ENCODE measurements at regions not wholly inside any gene's neighbourhood (a gene's known extent, or its start where the extent isn't known, plus 50 kb on each side); places are given as distances from the start of the nearest gene placed in this dataset.
A peak's percentile ranks its signal among the peaks of the same experiment; 100 is the strongest.

DNA sequence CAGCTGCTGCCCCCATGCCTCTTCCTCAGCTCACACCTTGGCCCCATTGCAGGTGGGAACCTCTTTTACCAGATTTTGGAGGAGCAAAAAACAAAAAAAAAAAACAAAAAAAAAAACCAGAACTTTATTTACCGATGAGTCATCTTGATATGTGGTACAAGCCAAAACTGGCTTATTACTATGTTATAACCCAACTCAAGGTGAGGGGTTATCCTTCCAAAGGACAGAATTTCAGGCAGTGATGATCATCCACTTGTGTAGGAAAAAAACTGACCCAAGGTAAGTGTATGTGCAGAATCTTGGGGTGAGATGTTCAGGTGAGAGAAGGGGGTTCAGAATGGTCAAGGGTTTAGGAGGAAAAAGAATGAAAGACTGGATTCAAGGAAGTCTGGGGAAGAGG, 142.6 kb upstream of the FST start:
- TF ChIP-seq, protein P1, sequence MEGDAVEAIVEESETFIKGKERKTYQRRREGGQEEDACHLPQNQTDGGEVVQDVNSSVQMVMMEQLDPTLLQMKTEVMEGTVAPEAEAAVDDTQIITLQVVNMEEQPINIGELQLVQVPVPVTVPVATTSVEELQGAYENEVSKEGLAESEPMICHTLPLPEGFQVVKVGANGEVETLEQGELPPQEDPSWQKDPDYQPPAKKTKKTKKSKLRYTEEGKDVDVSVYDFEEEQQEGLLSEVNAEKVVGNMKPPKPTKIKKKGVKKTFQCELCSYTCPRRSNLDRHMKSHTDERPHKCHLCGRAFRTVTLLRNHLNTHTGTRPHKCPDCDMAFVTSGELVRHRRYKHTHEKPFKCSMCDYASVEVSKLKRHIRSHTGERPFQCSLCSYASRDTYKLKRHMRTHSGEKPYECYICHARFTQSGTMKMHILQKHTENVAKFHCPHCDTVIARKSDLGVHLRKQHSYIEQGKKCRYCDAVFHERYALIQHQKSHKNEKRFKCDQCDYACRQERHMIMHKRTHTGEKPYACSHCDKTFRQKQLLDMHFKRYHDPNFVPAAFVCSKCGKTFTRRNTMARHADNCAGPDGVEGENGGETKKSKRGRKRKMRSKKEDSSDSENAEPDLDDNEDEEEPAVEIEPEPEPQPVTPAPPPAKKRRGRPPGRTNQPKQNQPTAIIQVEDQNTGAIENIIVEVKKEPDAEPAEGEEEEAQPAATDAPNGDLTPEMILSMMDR (IDR thresholded peaks at IDR 0.05; ENCODE audit: low read depth, low read length): no peak
- no peak for DNase-seq (ENCODE audit: extremely low read depth, low read depth)

DNA sequence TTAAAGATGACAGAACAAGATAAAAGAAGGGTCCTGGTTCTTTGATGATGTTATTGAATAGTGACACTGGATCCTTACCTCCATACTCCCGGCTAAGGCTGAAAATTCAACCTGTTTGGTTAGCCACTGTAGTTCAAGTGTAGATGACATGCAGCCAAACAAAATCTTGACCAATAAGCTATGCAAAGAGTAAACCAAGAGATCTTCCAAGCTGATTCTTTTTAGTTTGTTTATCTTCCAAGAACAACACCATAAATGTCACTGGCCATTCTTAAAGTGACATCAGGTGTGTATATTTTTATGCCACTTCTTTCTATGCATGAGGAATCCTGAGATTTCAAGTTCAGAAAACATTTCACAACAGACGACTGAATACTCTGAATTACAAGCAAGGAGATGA, 141.5 kb upstream of the FST start:
- TF ChIP-seq, protein P1 (IDR thresholded peaks at IDR 0.05; ENCODE audit: low read depth, low read length): no peak
- no peak for DNase-seq (ENCODE audit: extremely low read depth, low read depth)

DNA sequence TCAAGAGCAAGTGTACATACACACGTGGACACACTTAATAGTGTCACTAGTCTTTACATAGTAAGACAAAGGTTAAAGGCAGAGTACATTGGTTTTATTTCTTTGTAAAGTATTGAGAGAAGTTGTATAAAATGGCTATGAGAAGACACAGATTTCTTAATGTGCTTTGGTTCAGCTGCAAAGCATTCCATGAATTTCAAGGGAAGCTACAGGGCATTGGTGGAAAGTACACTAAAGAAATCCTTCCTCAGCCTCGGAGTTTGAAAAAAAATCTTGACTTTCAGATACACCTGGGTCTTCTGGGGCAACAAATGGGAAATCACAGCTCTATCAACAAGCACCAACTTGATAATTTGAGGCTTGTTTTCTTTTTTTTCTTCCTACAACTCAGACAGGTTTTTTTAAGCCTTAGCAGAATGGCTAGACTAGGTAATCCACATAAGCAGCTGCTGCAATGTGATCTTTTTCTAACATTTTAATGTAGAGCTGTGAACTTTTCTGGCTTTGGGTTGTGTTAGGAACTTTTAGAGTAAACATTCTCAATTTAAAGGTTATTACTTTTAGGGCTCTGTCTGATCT, 140.4 kb upstream of the FST start:
- TF ChIP-seq, protein P1 (IDR thresholded peaks at IDR 0.05; ENCODE audit: low read depth, low read length): no peak
- no peak for DNase-seq (ENCODE audit: extremely low read depth, low read depth)

DNA sequence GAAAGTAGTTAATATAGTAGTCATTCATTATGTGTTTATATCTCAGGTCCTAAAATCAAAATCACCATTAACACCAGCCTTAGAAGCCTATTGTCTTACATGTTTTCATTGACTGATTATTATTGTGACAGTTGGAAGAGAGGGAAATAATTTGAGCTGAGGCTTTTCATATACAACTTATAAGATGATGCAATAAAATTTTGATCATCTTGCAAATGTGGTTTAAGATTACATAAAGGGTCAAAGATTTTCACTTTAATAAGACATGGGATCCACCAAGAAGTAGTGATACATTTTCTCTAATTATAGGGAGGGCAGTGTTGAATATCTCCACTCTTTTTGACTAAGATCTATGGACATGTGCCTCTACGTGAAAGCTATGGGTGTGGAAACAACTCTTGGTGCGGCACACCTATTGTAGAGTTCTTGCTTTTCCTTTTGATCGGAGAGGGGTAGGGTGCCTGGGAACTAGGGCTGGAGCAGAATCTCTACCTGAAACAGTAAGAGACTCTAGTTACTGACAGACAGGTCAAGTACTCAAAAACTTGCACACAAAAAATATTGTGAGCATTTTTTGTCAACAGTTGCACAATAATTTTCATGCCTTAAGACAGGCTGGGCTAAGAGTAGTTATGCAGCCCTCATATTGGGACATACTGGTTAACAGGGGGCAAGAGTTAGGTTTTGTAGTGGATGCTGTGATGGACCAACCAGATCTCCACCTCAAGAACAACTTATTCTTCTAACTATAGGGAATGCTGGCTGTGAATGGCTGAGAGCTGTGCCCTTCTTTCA, 139.3 kb upstream of the FST start:
- TF ChIP-seq, protein P1 (IDR thresholded peaks at IDR 0.05; ENCODE audit: low read depth, low read length): no peak
- DNase-seq (ENCODE audit: extremely low read depth, low read depth): no peak

DNA sequence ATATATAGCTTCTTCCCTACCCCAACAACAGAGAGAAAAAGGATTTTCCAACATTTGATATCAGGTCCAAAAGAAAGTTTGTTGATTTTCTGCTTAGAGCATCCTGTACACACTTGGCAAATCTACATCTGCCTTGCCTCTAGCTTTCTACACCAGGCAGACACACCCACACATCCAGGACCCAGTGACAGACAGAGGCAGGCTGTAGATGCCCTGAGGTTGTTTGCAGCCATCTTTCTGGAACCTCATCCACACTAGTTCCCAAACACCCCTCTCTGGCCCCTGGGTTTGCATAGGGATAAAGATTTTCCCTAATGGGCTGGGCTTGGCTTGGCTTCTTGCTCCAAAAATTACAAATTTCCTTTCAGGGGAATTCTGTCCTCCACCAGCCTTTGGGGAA, 138.2 kb upstream of the FST start:
- DNase-seq (ENCODE audit: extremely low read depth, low read depth): no peak
- TF ChIP-seq, protein P1 (IDR thresholded peaks at IDR 0.05; ENCODE audit: low read depth, low read length): no peak

DNA sequence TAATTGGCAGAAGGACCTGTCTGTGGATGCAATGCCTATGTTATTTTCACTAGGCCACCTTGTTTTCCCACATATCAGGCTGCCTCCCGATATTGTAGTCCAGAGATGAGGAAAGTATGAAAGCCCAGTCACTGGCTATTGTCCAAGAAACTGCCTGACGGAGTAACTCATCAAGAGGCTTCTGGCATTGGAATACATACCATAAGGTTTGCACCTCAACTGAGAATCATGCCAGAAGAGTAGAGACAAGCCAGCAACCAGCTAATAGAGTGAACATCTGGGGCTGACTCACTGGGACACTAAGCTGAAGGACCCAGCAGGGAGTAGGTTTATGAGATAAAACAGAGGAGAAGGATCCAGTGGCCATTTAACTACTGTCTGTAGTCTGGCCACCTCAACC, 137.2 kb upstream of the FST start:
- peak; percentile 85 for DNase-seq (ENCODE audit: extremely low read depth, low read depth)
- TF ChIP-seq, protein P1 (IDR thresholded peaks at IDR 0.05; ENCODE audit: low read depth, low read length): no peak

DNA sequence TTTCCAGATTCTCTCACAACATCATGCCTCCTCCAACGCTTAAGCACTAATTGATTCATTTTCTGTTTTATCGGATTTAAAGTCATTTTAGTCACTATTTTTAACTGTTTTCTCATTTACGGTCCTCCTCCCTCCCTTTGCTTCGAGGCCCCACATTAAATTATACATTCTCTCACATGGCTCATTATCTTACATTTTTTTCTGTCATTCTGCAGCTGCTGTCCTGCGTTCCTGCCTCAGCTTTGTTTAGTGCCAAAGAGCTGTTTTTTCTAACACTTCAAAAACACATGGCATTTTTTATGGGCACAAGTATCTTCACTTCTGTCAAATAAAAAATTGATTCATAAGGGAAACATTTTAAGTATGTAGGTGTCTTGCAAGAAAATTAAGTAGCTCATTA, 130.1 kb upstream of the FST start:
- TF ChIP-seq, protein P1 (IDR thresholded peaks at IDR 0.05; ENCODE audit: low read depth, low read length): no peak

More for the DNA sequence above, 130.1 kb upstream of the FST start:
- DNase-seq (ENCODE audit: extremely low read depth, low read depth): no peak

Measured in AG09319 (cell line).